Neural cell (in vitro differentiated cells): ENCODE measurements at regions not wholly inside any gene's neighbourhood (a gene's known extent, or its start where the extent isn't known, plus 50 kb on each side); places are given as distances from the start of the nearest gene placed in this dataset.

Experiments
- H2AFZ ChIP-seq: fragments of 200-600, 300-800 bp; sonication (generic), shearing (Covaris generic); 2 replicates; pipeline ENCODE4 v1.6.0; 2014; ENCODE audit warnings: low read depth, mild to moderate bottlenecking, antibody characterized with exemption, low read length, moderate library complexity
- H3F3A ChIP-seq: fragments of 200-600 bp; shearing (Covaris generic); 2 replicates; pipeline ENCODE4 v1.6.1; 2016; ENCODE audit warnings: mild to moderate bottlenecking, moderate library complexity, mixed read lengths, antibody characterized with exemption, low read length; ENCODE audit not compliant: insufficient read depth, poor library complexity, severe bottlenecking
- H3K27ac ChIP-seq: fragments of 200-600, 300-800 bp; sonication (generic), shearing (Covaris generic); 2 replicates; pipeline ENCODE4 v1.5.1; 2014; ENCODE audit warnings: mild to moderate bottlenecking, low read length, moderate library complexity
- H3K27me3 ChIP-seq: fragments of 300-800, 200-600 bp; sonication (generic), shearing (Covaris generic); 2 replicates; pipeline ENCODE4 v1.6.0; 2014; ENCODE audit warnings: mild to moderate bottlenecking, low read depth, low read length, moderate library complexity; ENCODE audit not compliant: insufficient read depth
- H3K36me3 ChIP-seq: fragments of 300-800, 200-600 bp; sonication (generic), shearing (Covaris generic); 2 replicates; pipeline ENCODE4 v1.5.1; 2014; ENCODE audit warnings: mild to moderate bottlenecking, antibody characterized with exemption, low read length, moderate library complexity; ENCODE audit not compliant: insufficient read depth
- H3K4me2 ChIP-seq: fragments of 300-800, 200-600 bp; sonication (generic), shearing (Covaris generic); 2 replicates; pipeline ENCODE4 v1.6.0; 2014; ENCODE audit warnings: mild to moderate bottlenecking, low read length
- H3K4me3 ChIP-seq: fragments of 300-800, 200-600 bp; sonication (generic), shearing (Covaris generic); 2 replicates; pipeline ENCODE4 v1.5.1; 2014; ENCODE audit warnings: mild to moderate bottlenecking, low read length, moderate library complexity
- H3K79me2 ChIP-seq: fragments of 200-600 bp; shearing (Covaris generic); replicated peaks from 2 replicates; pipeline ENCODE4 v1.6.0; 2014; ENCODE audit warnings: mild to moderate bottlenecking, low read length, moderate library complexity; ENCODE audit not compliant: insufficient read depth
- H3K9ac ChIP-seq: fragments of 300-800, 200-600 bp; sonication (generic), shearing (Covaris generic); 2 replicates; pipeline ENCODE4 v1.6.1; 2016; ENCODE audit warnings: mild to moderate bottlenecking, low read length, mixed read lengths
- H3K9me2 ChIP-seq: fragments of 200-600 bp; shearing (Covaris generic); 2 replicates; pipeline ENCODE4 v1.6.1; 2016; ENCODE audit warnings: mild to moderate bottlenecking, low read length, mixed read lengths; ENCODE audit not compliant: insufficient read depth
- H3K9me3 ChIP-seq: fragments of 200-600, 300-800 bp; sonication (generic), shearing (Covaris generic); 2 replicates; pipeline ENCODE4 v1.6.1; 2016; ENCODE audit warnings: mild to moderate bottlenecking, mixed run types, low read length, moderate library complexity, mixed read lengths
- H4K20me1 ChIP-seq: fragments of 200-600 bp; shearing (Covaris generic); 2 replicates; pipeline ENCODE4 v1.6.1; 2016; ENCODE audit warnings: mild to moderate bottlenecking, mixed run types; ENCODE audit not compliant: insufficient read depth
- CTCF ChIP-seq: fragments of 450-650 bp; IDR thresholded peaks from 2 replicates; pipeline ENCODE4 v1.5.1; 2014; ENCODE audit warnings: antibody characterized with exemption, mild to moderate bottlenecking, moderate library complexity; ENCODE audit not compliant: poor library complexity, severe bottlenecking
- EP300 ChIP-seq: fragments of 450-650 bp; conservative IDR thresholded peaks from 2 replicates; pipeline ENCODE4 v1.6.1; 2014; ENCODE audit warnings: antibody characterized with exemption, mild to moderate bottlenecking, moderate library complexity; ENCODE audit not compliant: poor library complexity, severe bottlenecking
- EZH2 ChIP-seq: fragments of 200-600, 300-800 bp; shearing (Covaris generic), sonication (generic); IDR thresholded peaks from 2 replicates; pipeline ENCODE4 v1.6.1; 2014; ENCODE audit warnings: antibody characterized with exemption, low read length, borderline replicate concordance, mild to moderate bottlenecking; ENCODE audit not compliant: insufficient read depth, poor library complexity, severe bottlenecking
- MXI1 ChIP-seq: fragments of 450-650 bp; conservative IDR thresholded peaks from 2 replicates; pipeline ENCODE4 v1.6.1; 2014; ENCODE audit warnings: antibody characterized with exemption, mild to moderate bottlenecking; ENCODE audit not compliant: poor library complexity, severe bottlenecking
- POLR2AphosphoS5 ChIP-seq: IDR thresholded peaks from 2 replicates; pipeline ENCODE4 v1.6.1; 2012
- RAD21 ChIP-seq: fragments of 450-650 bp; conservative IDR thresholded peaks from 2 replicates; pipeline ENCODE4 v1.6.1; 2014; ENCODE audit warnings: antibody characterized with exemption, mild to moderate bottlenecking, moderate library complexity
- REST ChIP-seq: IDR thresholded peaks from 2 replicates; pipeline ENCODE4 v1.6.1; 2012; ENCODE audit warnings: borderline replicate concordance
- SMC3 ChIP-seq: fragments of 450-650 bp; conservative IDR thresholded peaks from 2 replicates; pipeline ENCODE4 v1.6.1; 2014; ENCODE audit warnings: antibody characterized with exemption, mild to moderate bottlenecking, moderate library complexity; ENCODE audit not compliant: poor library complexity
- TAF1 ChIP-seq: IDR thresholded peaks from 2 replicates; pipeline ENCODE4 v1.6.1; 2012; ENCODE audit warnings: low read depth

DNA sequence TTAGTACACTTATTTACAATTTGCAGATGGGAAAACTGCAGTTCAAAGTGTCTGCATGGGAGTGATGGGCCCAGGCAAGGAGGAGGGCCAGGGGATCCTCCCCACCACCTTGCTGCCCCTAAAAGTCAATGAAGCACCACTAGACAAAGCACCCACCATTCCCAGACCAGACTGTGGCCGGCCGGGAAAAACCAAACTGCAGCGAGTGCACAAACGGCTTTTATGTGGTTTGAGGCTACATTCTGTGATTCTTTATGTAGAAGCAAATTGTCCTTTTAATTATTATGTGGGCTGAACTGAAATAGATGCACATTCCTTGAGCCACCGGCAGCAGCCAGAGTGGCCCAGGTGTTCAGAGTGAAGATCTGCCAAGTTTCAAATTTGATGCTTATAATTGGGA, 585.3 kb upstream of the KLF4 start:
- no peak overlapping the region for H2AFZ ChIP-seq
- TF ChIP-seq EP300 (no peak), TAF1 (no peak), SMC3 (no peak), MXI1 (no peak), EZH2 (no peak), POLR2AphosphoS5 (no peak), REST (no peak), CTCF (no peak), RAD21 (no peak)
- H3K9me2 ChIP-seq, result no peaks in the 10 kb centered on the region
- H3K27ac ChIP-seq, result no peak overlapping the region
- H3K79me2 ChIP-seq, result no peaks in the 10 kb centered on the region
- H3F3A ChIP-seq, result no peaks in the 10 kb centered on the region
- H3K4me3 ChIP-seq, result no peak overlapping the region
- H3K9ac ChIP-seq, result no peak overlapping the region
- no peaks in the 10 kb centered on the region for H4K20me1 ChIP-seq
- no peaks in the 10 kb centered on the region for H3K27me3 ChIP-seq
- peaks cover 5% of the 10 kb centered on the region for H3K9me3 ChIP-seq
- H3K4me2 ChIP-seq, result no peak overlapping the region
- H3K36me3 ChIP-seq, result no peaks in the 10 kb centered on the region

DNA sequence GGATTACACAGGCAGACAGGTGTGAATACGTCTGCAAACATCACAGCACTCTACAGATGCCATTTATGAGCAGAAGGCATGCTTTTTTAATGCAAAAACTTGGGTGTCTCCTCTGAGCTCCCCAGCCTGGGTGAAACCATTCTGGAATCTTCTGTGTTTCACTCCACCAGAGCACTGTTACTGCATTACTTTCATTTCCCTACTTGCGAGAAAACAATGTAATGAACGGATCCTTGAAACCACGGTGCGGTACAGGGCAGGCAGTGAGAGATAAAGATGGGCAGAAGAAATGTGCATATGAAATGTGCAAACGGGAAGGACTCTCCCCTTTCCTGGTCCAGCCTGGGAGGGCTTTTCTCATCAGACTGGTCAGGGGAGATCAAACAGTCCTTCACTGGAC, 584.3 kb upstream of the KLF4 start:
- no peak overlapping the region for H3K4me2 ChIP-seq
- no peaks in the 10 kb centered on the region for H4K20me1 ChIP-seq
- H3K4me3 ChIP-seq, result no peak overlapping the region
- H3K9me3 ChIP-seq, result peaks cover 5% of the 10 kb centered on the region
- no peaks in the 10 kb centered on the region for H3K9me2 ChIP-seq
- H3K27me3 ChIP-seq, result no peaks in the 10 kb centered on the region
- H2AFZ ChIP-seq, result no peak overlapping the region
- no peaks in the 10 kb centered on the region for H3F3A ChIP-seq
- no peak overlapping the region for H3K27ac ChIP-seq
- no peaks in the 10 kb centered on the region for H3K36me3 ChIP-seq
- TF ChIP-seq MXI1 (no peak), REST (no peak), POLR2AphosphoS5 (no peak), EZH2 (no peak), TAF1 (no peak), RAD21 (no peak), SMC3 (no peak), CTCF (no peak), EP300 (no peak)
- no peaks in the 10 kb centered on the region for H3K79me2 ChIP-seq
- H3K9ac ChIP-seq, result no peak overlapping the region
